Coronary artery (tissue), 2 donors: ENCODE measurements at regions not wholly inside any gene's neighbourhood (a gene's known extent, or its start where the extent isn't known, plus 50 kb on each side); places are given as distances from the start of the nearest gene placed in this dataset.

Source experiments
- DNase-seq: peaks from one replicate; pipeline ENCODE4 v3.0.0-alpha.2; 2017; ENCODE audit warnings: low spot score
- H3K27ac ChIP-seq, 2 donors: fragments of 200-600 bp; sonication (generic); one replicate each; pipeline ENCODE4 v1.5.1; 2016 to 2019
- H3K4me3 ChIP-seq: fragments of 200-600 bp; sonication (generic); 2 replicates; pipeline ENCODE4 v1.5.1; 2016; ENCODE audit warnings: mild to moderate bottlenecking, moderate library complexity
- CTCF ChIP-seq: fragments of 200-600 bp; sonication (generic); IDR thresholded peaks from one replicate; pipeline ENCODE4 v1.5.1; 2019; ENCODE audit warnings: antibody characterized with exemption

- no peak for TF ChIP-seq CTCF
Measured at GRCh38 chr18:47619771-47620448, 310.5 kb downstream of the SMAD2 start.

GRCh38 chr18:47618758-47619157, 311.7 kb downstream of the SMAD2 start:
- Histone ChIP-seq H3K4me3 (no peak overlapping the region), H3K27ac (no peak overlapping the region)
- TF ChIP-seq CTCF, result no peak
- no peak for DNase-seq

More at GRCh38 chr18:47619771-47620448, 310.5 kb downstream of the SMAD2 start:
- Histone ChIP-seq H3K4me3 (no peak overlapping the region), H3K27ac (no peak overlapping the region)
- no peak for DNase-seq

GRCh38 chr18:47615043-47615442, 315.4 kb downstream of the SMAD2 start:
- H3K4me3 ChIP-seq, result no peak overlapping the region
- no peak for TF ChIP-seq CTCF
- H3K27ac ChIP-seq, result no peak overlapping the region
- no peak for DNase-seq

- no peak overlapping the region for H3K4me3 ChIP-seq
- TF ChIP-seq CTCF, result no peak
- DNase-seq, result no peak
Measured at GRCh38 chr18:47613929-47614328, 316.5 kb downstream of the SMAD2 start.

GRCh38 chr18:47611649-47612048, 318.8 kb downstream of the SMAD2 start:
- Histone ChIP-seq H3K27ac (no peak overlapping the region), H3K4me3 (no peak overlapping the region)
- no peak for TF ChIP-seq CTCF
- no peak for DNase-seq

More at GRCh38 chr18:47613929-47614328, 316.5 kb downstream of the SMAD2 start:
- no peak overlapping the region for H3K27ac ChIP-seq

GRCh38 chr18:47606526-47606925, 323.9 kb downstream of the SMAD2 start:
- Histone ChIP-seq H3K4me3 (no peak overlapping the region), H3K27ac (no peak overlapping the region)
- peak; percentile 11 for DNase-seq
- TF ChIP-seq CTCF, result no peak

GRCh38 chr18:47605093-47605492, 325.4 kb downstream of the SMAD2 start:
- DNase-seq, result peak; percentile 26
- H3K27ac ChIP-seq, result no peak overlapping the region
- no peak overlapping the region for H3K4me3 ChIP-seq
- no peak for TF ChIP-seq CTCF
